Activated naive CD4-positive, alpha-beta T cell treated with anti-CD3 and anti-CD28 coated beads for 36 hours (primary cell): ENCODE measurements at regions not wholly inside any gene's neighbourhood (a gene's known extent, or its start where the extent isn't known, plus 50 kb on each side); places are given as distances from the start of the nearest gene placed in this dataset.

ENCODE experiments used
- CTCF ChIA-PET: fragments of 350-600 bp; sonication (Branson Sonifier 250); formaldehyde crosslinking; loops from one replicate; lab custom pipeline; 2021; ENCODE audit warnings: antibody characterized with exemption; lab: Charles Lee
- DNase-seq: peaks from one replicate; pipeline ENCODE4 v3.0.0-alpha.2; 2020
- H3K27ac Mint-ChIP-seq: one replicate; pipeline ENCODE4 v1.8.0; 2021; ENCODE audit warnings: mild to moderate bottlenecking, mixed read lengths
- H3K27me3 Mint-ChIP-seq: one replicate; pipeline ENCODE4 v1.8.0; 2021; ENCODE audit warnings: low read depth, mixed read lengths
- H3K36me3 Mint-ChIP-seq: one replicate; pipeline ENCODE4 v1.8.0; 2021; ENCODE audit warnings: low read depth, mixed read lengths
- H3K4me1 Mint-ChIP-seq: one replicate; pipeline ENCODE4 v1.8.0; 2021; ENCODE audit warnings: low read depth, mixed read lengths
- H3K4me3 Mint-ChIP-seq: one replicate; pipeline ENCODE4 v1.8.0; 2021; ENCODE audit warnings: mild to moderate bottlenecking, moderate library complexity, mixed read lengths
- H3K9me3 Mint-ChIP-seq: one replicate; pipeline ENCODE4 v1.8.0; 2021; ENCODE audit warnings: mixed read lengths
- intact Hi-C: fragments of 100-400 bp; cut with micrococcal nuclease; formaldehyde crosslinking; loops from one replicate; pipeline ENCODE4 v1.15.1; 2023

DNA sequence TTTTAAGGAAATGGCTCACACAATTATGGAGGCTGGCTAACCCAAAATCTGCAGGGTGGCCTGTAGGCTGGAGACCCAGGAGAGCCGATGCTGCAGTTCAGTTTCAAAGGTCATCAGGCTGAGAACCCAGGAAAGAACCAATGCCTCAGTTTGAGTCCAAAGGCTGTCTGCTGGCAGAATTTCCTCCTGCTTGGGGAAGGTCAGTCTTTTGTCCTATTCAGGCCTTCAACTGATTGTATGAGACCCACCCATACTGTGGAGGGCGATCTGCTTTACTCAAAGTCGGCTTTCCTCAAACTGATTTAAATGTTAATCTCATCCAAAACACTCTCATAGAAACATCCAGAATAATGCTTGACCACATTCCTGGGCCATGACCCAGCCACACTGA, 189.7 kb upstream of the CDYL start:
- no peaks in the 10 kb centered on the region for H3K36me3 Mint-ChIP-seq
- no peak overlapping the region for H3K4me3 Mint-ChIP-seq
- CTCF ChIA-PET = no interaction called here
- no peak overlapping the region for H3K27ac Mint-ChIP-seq
- H3K27me3 Mint-ChIP-seq = peaks cover 5% of the 10 kb centered on the region
- no peak for DNase-seq
- intact Hi-C loops = no loop called here
- H3K9me3 Mint-ChIP-seq = no peaks in the 10 kb centered on the region
- H3K4me1 Mint-ChIP-seq = no peaks in the 10 kb centered on the region

DNA sequence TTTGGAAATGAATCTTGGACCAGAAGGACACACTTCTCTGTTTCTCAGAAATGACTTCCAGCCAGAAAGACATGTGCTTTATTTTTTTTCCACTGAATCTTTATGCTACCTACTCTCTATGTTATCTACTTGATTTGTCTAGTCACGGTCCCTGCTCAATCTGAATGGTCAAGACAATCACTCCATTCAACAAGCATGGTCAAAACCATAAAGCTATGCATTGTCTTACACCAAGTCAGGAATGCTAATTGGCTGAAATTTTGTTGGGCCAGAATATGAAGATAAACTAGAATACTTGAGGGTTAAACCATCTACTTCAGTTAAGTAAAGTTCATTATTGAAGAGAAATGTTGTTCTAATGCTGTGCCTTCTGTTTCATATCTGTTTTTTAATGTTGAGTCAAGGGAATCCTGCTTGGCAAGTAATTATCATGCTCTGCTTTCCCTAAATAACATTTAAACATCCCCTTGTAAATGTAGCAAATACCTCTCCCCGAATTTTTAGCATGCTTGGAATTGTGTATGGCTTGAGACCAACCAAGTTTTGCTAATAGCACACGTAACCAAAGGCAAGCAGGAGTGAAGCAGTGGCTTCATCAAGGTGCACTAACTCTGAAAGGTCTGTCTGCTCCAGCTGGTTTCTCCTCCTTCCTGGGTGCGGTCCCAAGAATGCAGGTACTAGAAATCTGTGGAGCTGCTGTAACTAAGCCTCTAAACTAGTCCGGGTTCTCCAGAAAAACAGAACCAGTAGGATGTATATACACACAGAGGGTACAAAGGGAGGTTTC, 190.3 kb upstream of the CDYL start:
- CTCF ChIA-PET = no interaction called here
- no peak overlapping the region for H3K4me3 Mint-ChIP-seq
- H3K27me3 Mint-ChIP-seq = peaks cover 2% of the 10 kb centered on the region
- no peak for DNase-seq
- no peaks in the 10 kb centered on the region for H3K36me3 Mint-ChIP-seq
- no peak overlapping the region for H3K27ac Mint-ChIP-seq
- H3K9me3 Mint-ChIP-seq = no peaks in the 10 kb centered on the region
- no peaks in the 10 kb centered on the region for H3K4me1 Mint-ChIP-seq
- intact Hi-C loops = no loop called here

DNA sequence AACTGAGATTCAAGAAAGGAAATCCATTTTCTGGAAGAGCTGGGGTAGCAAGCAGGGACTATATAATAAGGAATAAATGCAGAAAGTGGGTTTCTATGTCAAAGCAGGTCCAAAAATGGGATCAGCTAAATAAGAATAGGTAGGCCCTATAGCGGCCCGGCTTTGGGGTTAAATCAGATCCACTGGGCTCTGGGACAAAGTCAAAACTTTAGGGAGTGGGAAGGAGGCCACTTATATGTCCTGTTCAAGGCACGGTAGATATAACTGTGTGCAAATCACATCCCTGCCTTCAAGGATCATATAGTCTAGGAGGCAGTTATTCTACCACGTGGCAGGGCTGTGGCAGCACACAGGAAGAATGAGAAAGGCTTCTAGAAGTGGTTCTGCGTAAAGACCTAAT, 191.4 kb upstream of the CDYL start:
- no peaks in the 10 kb centered on the region for H3K9me3 Mint-ChIP-seq
- H3K27me3 Mint-ChIP-seq = peaks cover 2% of the 10 kb centered on the region
- no peaks in the 10 kb centered on the region for H3K4me1 Mint-ChIP-seq
- H3K36me3 Mint-ChIP-seq = no peaks in the 10 kb centered on the region
- DNase-seq = no peak
- intact Hi-C loops = no loop called here
- no peak overlapping the region for H3K27ac Mint-ChIP-seq
- H3K4me3 Mint-ChIP-seq = no peak overlapping the region
- CTCF ChIA-PET = no interaction called here

DNA sequence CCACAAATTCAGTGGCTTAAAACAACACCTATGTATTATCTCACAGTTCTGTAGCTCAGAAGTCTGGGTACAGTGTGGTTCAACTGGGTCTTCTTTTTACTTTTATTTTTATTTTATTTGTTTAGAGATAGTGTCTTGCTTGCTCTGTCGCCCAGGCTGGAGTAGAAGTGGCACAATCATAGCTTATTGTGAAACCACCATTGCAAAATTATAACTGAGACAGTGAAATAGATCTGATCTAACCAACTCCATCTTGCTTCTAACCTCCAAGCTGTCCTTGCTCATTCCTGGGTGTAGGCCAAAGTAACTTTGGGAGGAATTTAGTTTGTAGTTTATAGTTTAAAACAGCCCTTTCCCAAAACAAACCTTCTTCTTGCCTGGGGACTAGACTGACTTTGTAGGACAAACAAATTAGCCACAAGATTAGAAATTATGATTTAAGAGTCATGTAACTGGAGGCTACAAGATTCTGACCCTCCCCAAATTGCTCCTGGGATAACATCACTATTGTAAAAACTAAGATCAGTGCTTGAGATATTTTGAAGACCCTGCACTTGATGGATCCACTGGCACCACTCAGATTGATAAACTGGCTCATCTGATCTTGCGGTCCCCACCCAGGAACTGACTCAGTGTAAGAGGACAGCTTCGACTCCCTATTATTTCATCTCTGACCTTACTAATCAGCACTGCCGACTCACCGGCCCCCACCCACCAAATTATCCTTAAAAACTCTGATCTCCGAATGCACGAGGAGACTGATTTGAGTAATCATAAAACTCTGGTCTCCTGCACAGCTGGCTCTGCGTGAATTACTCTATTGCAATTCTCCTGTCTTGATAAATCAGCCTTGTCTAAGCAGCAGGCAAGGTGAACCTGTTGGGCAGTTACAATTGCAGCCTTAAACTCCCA, 193.4 kb upstream of the CDYL start:
- no peak for DNase-seq
- H3K27me3 Mint-ChIP-seq = peaks cover 2% of the 10 kb centered on the region
- no peaks in the 10 kb centered on the region for H3K4me1 Mint-ChIP-seq
- intact Hi-C loops = no loop called here
- no peaks in the 10 kb centered on the region for H3K9me3 Mint-ChIP-seq
- CTCF ChIA-PET = interaction anchor here (0.6 kb wide), 1 partner anchor 520 kb away, joined by 3 read pairs; no protein-coding TSS in a partner anchor
- H3K36me3 Mint-ChIP-seq = no peaks in the 10 kb centered on the region
- H3K4me3 Mint-ChIP-seq = no peak overlapping the region
- no peak overlapping the region for H3K27ac Mint-ChIP-seq

GRCh38 chr6:4581468-4582385, 194.5 kb upstream of the CDYL start:
- Mint-ChIP-seq H3K4me1 (no peaks in the 10 kb centered on the region), H3K4me3 (no peak overlapping the region), H3K9me3 (no peaks in the 10 kb centered on the region), H3K27me3 (peaks cover 4% of the 10 kb centered on the region), H3K27ac (no peak overlapping the region), H3K36me3 (no peaks in the 10 kb centered on the region)
- intact Hi-C loops = no loop called here
- CTCF ChIA-PET = no interaction called here
- DNase-seq = no peak

- H3K4me3 Mint-ChIP-seq = no peak overlapping the region
- no peaks in the 10 kb centered on the region for H3K36me3 Mint-ChIP-seq
- H3K27me3 Mint-ChIP-seq = peaks cover 10% of the 10 kb centered on the region
- no peak overlapping the region for H3K27ac Mint-ChIP-seq
- no peaks in the 10 kb centered on the region for H3K9me3 Mint-ChIP-seq
- H3K4me1 Mint-ChIP-seq = no peaks in the 10 kb centered on the region
- no peak for DNase-seq
- CTCF ChIA-PET = no interaction called here
- intact Hi-C loops = no loop called here
Observed at GRCh38 chr6:4580361-4580760, 195.8 kb upstream of the CDYL start.

DNA sequence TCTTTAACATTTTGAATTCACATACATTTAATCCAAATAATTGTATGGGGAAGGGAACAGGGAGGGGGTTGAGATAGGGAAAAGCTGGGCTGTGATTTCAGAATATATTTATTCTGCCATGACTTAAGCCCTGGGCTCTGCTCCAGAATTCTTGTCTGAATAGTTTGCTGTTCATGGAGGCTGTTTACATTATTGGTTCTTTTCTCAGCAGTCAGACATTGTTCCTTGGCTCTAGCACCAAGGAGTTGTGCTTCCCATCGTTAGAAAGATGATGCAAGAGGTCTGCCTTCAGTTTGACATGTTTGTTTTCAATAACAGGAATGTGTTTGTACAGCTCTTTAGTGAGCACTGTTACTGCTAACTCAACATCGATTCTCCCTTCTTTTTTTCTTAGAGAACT, 198.8 kb upstream of the CDYL start:
- DNase-seq = no peak
- no peaks in the 10 kb centered on the region for H3K9me3 Mint-ChIP-seq
- H3K4me3 Mint-ChIP-seq = no peak overlapping the region
- intact Hi-C loops = no loop called here
- H3K36me3 Mint-ChIP-seq = no peaks in the 10 kb centered on the region
- no peak overlapping the region for H3K27ac Mint-ChIP-seq
- CTCF ChIA-PET = no interaction called here
- H3K27me3 Mint-ChIP-seq = peaks cover 15% of the 10 kb centered on the region
- H3K4me1 Mint-ChIP-seq = no peaks in the 10 kb centered on the region

- no peak for DNase-seq
- Mint-ChIP-seq H3K27ac (no peak overlapping the region), H3K36me3 (no peaks in the 10 kb centered on the region), H3K4me1 (no peaks in the 10 kb centered on the region), H3K27me3 (peaks cover 15% of the 10 kb centered on the region), H3K4me3 (no peak overlapping the region), H3K9me3 (peaks cover 7% of the 10 kb centered on the region)
- intact Hi-C loops = no loop called here
- CTCF ChIA-PET = no interaction called here
Observed at GRCh38 chr6:4575714-4576113, 200.5 kb upstream of the CDYL start.

DNA sequence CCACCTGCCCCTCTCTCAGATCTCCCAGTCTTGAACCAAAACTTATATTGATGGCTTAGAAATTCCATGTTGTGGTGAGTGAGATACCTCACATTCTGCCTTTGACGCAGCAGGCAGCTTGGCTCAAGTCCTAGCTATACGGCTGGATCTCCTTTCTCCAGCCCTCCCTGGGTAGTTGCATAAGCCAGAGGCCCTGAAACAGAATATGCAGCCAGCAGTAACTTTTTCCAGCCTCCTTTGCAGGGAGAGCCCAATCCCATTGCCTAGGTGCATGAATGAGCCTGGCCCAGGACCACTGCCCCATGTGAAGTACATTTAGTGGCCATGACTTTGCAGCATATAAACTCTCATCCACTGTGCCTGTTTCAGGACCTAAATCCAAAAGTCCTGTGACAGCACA, 202.2 kb upstream of the CDYL start:
- intact Hi-C loops = no loop called here
- H3K27me3 Mint-ChIP-seq = peaks cover 15% of the 10 kb centered on the region
- H3K27ac Mint-ChIP-seq = no peak overlapping the region
- peaks cover 7% of the 10 kb centered on the region for H3K9me3 Mint-ChIP-seq
- CTCF ChIA-PET = interaction anchor here (0.6 kb wide), 1 partner anchor 136 kb away, joined by 4 read pairs; no protein-coding TSS in a partner anchor
- no peaks in the 10 kb centered on the region for H3K4me1 Mint-ChIP-seq
- H3K4me3 Mint-ChIP-seq = no peak overlapping the region
- no peak for DNase-seq
- no peaks in the 10 kb centered on the region for H3K36me3 Mint-ChIP-seq

- CTCF ChIA-PET = no interaction called here
- intact Hi-C loops = no loop called here
- Mint-ChIP-seq H3K9me3 (peaks cover 7% of the 10 kb centered on the region), H3K4me1 (no peaks in the 10 kb centered on the region), H3K4me3 (no peak overlapping the region), H3K36me3 (no peaks in the 10 kb centered on the region), H3K27ac (no peak overlapping the region), H3K27me3 (peaks cover 15% of the 10 kb centered on the region)
- no peak for DNase-seq
Observed at GRCh38 chr6:4571011-4571410, 205.2 kb upstream of the CDYL start.

DNA sequence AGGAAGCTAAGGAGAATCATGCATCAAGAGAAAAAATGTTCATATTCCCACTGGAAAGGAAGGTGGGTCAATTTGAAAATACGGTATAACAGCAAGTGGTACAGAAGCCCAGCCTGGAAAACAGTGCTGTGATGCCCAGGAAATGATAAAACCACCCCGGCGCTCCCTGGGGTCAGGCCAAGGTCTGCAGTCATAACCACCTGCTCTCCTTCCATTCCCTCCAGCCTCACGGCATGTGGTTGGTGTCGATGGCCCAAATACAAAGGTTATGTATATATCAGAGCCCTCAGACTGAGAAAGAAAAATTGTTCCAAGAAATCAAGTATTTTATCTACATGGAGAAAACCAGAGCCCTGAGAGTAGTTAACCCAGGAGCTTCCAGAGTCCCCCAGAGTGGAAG, 208.1 kb upstream of the CDYL start:
- H3K36me3 Mint-ChIP-seq = no peaks in the 10 kb centered on the region
- no peaks in the 10 kb centered on the region for H3K4me1 Mint-ChIP-seq
- no peak for DNase-seq
- H3K27me3 Mint-ChIP-seq = peaks cover 6% of the 10 kb centered on the region
- CTCF ChIA-PET = no interaction called here
- no peak overlapping the region for H3K4me3 Mint-ChIP-seq
- H3K27ac Mint-ChIP-seq = no peak overlapping the region
- H3K9me3 Mint-ChIP-seq = peaks cover 7% of the 10 kb centered on the region
- intact Hi-C loops = no loop called here

GRCh38 chr6:4567141-4567540, 209.1 kb upstream of the CDYL start:
- Mint-ChIP-seq H3K27ac (no peak overlapping the region), H3K4me3 (no peak overlapping the region), H3K4me1 (no peaks in the 10 kb centered on the region), H3K9me3 (peaks cover 7% of the 10 kb centered on the region), H3K36me3 (no peaks in the 10 kb centered on the region), H3K27me3 (peaks cover 8% of the 10 kb centered on the region)
- no peak for DNase-seq
- intact Hi-C loops = no loop called here
- CTCF ChIA-PET = interaction anchor here (0.6 kb wide), 1 partner anchor 367 kb away, joined by 3 read pairs; no protein-coding TSS in a partner anchor
